ENCODE measurements at regions not wholly inside any gene's neighbourhood (a gene's known extent, or its start where the extent isn't known, plus 50 kb on each side); places are given as distances from the start of the nearest gene placed in this dataset.

DNA sequence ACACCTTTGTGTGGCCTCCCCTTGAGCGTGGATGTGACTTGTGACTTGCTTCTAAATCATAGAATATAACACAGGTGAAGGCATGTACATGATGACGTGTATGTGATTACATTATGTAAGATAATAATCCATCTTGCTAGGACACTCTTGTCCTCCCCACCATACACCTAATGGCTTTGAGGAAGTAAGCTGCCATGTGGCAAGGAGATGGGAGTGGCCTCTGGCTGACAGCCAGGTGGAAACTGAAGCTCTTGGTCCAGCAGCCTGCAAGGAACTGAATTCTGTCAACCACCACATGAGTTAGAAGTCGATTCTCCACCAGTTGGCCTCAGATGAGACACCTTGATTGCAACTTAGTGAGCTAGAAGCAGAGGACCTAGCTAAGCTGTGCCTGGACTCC, 67.4 kb upstream of the ELN start:
- Histone ChIP-seq H3K14ac (replicated peaks; ENCODE audit: low read depth, low read length) (no peak overlapping the region), H2AFZ (replicated peaks; ENCODE audit: low read length, poor library complexity) (no peak overlapping the region), H3K4me1 (ENCODE audit: control insufficient read depth, insufficient read depth, low read length) (no peaks in the 10 kb centered on the region), H4K8ac (ENCODE audit: low read depth in 2 of 2, low read length in 2 of 2) (no peak overlapping the region), H2AK5ac (ENCODE audit: low read depth, low read length) (no peak overlapping the region), H3K4me2 (ENCODE audit: low read depth, low read length) (no peak overlapping the region), H4K5ac (ENCODE audit: low read depth, low read length) (no peak overlapping the region), H3K18ac (ENCODE audit: low read depth, low read length) (no peak overlapping the region), H3K9me3 (ENCODE audit: control insufficient read depth, insufficient read depth, low read length) (peaks cover 7% of the 10 kb centered on the region), H2BK120ac (ENCODE audit: low read depth, low read length) (no peak overlapping the region), H3K9me1 (ENCODE audit: insufficient read depth, low read length) (no peaks in the 10 kb centered on the region), H2BK15ac (ENCODE audit: low read depth, low read length) (no peak overlapping the region), H3K27ac (ENCODE audit: insufficient read depth, low read length) (no peak overlapping the region), H2AK9ac (replicated peaks; ENCODE audit: low read depth, low read length, poor library complexity) (no peak overlapping the region), H3K36me3 (ENCODE audit: control insufficient read depth, insufficient read depth, low read length) (no peaks in the 10 kb centered on the region), H4K20me1 (ENCODE audit: insufficient read depth, low read length) (no peaks in the 10 kb centered on the region), H4K91ac (ENCODE audit: insufficient read depth, low read depth, low read length) (no peak overlapping the region), H2BK20ac (ENCODE audit: low read depth, low read length) (no peak overlapping the region), H3K56ac (ENCODE audit: extremely low read depth, insufficient read depth, low read length) (no peak overlapping the region), H2BK5ac (ENCODE audit: low read depth, low read length, poor library complexity, severe bottlenecking) (no peak overlapping the region), H3K4me3 (ENCODE audit: insufficient read depth, low read depth, low read length) (no peak overlapping the region), H3K79me1 (ENCODE audit: low read depth in 1 of 2, low read length in 2 of 2) (no peaks in the 10 kb centered on the region), H3K4ac (ENCODE audit: low read depth, low read length) (no peak overlapping the region), H3K27me3 (ENCODE audit: control insufficient read depth, insufficient read depth, low read length) (peaks cover 4% of the 10 kb centered on the region; the same call in 1 of the 2 replicates), H3K9ac (ENCODE audit: low read depth, low read length) (no peak overlapping the region), H3K23ac (ENCODE audit: low read depth, low read length) (no peak overlapping the region)
- ChIA-PET POLR2A (ENCODE audit: unreplicated experiment) (no interaction called here), CTCF (interaction anchor here (0.7 kb wide), 1 partner anchor 69 kb away, joined by 3 read pairs; no protein-coding TSS in a partner anchor)
- no TSS peak for BruUV-seq (replicated peaks)
- in situ Hi-C loops (cut with MboI; ENCODE audit: low sequenced_read_pairs) = no loop called here
- no peak for DNase-seq
- intact Hi-C loops (cut with micrococcal nuclease) = loop anchor here (5.0 kb wide), 1 partner anchor 33 kb away; no protein-coding TSS in a partner anchor
- TF ChIP-seq FOS (IDR thresholded peaks at IDR 0.05; ENCODE audit: low read depth, low read length) = no peak
- TF ChIP-seq, protein P1, sequence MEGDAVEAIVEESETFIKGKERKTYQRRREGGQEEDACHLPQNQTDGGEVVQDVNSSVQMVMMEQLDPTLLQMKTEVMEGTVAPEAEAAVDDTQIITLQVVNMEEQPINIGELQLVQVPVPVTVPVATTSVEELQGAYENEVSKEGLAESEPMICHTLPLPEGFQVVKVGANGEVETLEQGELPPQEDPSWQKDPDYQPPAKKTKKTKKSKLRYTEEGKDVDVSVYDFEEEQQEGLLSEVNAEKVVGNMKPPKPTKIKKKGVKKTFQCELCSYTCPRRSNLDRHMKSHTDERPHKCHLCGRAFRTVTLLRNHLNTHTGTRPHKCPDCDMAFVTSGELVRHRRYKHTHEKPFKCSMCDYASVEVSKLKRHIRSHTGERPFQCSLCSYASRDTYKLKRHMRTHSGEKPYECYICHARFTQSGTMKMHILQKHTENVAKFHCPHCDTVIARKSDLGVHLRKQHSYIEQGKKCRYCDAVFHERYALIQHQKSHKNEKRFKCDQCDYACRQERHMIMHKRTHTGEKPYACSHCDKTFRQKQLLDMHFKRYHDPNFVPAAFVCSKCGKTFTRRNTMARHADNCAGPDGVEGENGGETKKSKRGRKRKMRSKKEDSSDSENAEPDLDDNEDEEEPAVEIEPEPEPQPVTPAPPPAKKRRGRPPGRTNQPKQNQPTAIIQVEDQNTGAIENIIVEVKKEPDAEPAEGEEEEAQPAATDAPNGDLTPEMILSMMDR (conservative IDR thresholded peaks at IDR 0.05; ENCODE audit: low read depth, low read length) = no peak
- TF ChIP-seq CHD1 (IDR thresholded peaks at IDR 0.05; ENCODE audit: low read depth, low read length) = no peak
- TF ChIP-seq, protein P2, sequence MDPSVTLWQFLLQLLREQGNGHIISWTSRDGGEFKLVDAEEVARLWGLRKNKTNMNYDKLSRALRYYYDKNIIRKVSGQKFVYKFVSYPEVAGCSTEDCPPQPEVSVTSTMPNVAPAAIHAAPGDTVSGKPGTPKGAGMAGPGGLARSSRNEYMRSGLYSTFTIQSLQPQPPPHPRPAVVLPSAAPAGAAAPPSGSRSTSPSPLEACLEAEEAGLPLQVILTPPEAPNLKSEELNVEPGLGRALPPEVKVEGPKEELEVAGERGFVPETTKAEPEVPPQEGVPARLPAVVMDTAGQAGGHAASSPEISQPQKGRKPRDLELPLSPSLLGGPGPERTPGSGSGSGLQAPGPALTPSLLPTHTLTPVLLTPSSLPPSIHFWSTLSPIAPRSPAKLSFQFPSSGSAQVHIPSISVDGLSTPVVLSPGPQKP (IDR thresholded peaks at IDR 0.05; ENCODE audit: borderline replicate concordance, low read depth, low read length) = no peak
- no peak for TF ChIP-seq BHLHE40 (IDR thresholded peaks at IDR 0.05; ENCODE audit: low read depth, low read length)
- TF ChIP-seq MAFK (IDR thresholded peaks at IDR 0.05; ENCODE audit: low read depth, low read length) = no peak
- no peak for TF ChIP-seq RFX5 (IDR thresholded peaks at IDR 0.05; ENCODE audit: low read depth, low read length)
- TF ChIP-seq RAD21 (IDR thresholded peaks at IDR 0.05; ENCODE audit: low read length) = no peak
- 71% methylated on average over 1 of the region's 3 CpGs; no CpG with 5 or more reads in 1 of the 2 experiments for WGBS, 2 experiments (ENCODE audit: extremely low coverage in 2 of 2, insufficient read length in 1 of 2)
- dilution Hi-C loops (cut with HindIII; ENCODE audit: low sequenced_read_pairs, unreplicated experiment) = no loop called here
- no peak for ATAC-seq (ENCODE audit: low read depth)

Measured in IMR-90 (cell line).